ENCODE measurements at regions not wholly inside any gene's neighbourhood (a gene's known extent, or its start where the extent isn't known, plus 50 kb on each side); places are given as distances from the start of the nearest gene placed in this dataset.

DNA sequence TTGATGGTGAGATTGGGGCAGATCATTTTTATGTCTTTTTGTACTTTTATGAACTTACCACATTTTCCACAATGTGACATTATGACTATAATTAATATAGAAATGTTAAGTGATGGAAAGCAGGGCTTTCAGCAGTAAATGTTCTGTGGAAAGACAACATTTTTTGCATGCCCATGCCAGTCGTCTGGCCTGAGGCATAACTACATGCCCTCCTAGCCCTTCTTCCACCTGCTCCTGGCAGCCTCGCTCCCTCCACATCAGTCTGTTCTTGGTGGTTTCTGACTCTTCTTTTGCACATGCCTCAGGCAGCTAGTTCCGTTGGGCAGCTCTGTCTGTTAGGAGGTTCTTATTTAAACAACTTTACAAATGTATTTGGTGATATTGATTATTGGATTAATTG lies 182.0 kb upstream of the TWIST2 start:
- no peaks in the 10 kb centered on the region for H3K27me3 ChIP-seq (replicated peaks; ENCODE audit: control insufficient read depth, insufficient read depth, low read length)
- TF ChIP-seq, protein P1, sequence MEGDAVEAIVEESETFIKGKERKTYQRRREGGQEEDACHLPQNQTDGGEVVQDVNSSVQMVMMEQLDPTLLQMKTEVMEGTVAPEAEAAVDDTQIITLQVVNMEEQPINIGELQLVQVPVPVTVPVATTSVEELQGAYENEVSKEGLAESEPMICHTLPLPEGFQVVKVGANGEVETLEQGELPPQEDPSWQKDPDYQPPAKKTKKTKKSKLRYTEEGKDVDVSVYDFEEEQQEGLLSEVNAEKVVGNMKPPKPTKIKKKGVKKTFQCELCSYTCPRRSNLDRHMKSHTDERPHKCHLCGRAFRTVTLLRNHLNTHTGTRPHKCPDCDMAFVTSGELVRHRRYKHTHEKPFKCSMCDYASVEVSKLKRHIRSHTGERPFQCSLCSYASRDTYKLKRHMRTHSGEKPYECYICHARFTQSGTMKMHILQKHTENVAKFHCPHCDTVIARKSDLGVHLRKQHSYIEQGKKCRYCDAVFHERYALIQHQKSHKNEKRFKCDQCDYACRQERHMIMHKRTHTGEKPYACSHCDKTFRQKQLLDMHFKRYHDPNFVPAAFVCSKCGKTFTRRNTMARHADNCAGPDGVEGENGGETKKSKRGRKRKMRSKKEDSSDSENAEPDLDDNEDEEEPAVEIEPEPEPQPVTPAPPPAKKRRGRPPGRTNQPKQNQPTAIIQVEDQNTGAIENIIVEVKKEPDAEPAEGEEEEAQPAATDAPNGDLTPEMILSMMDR (IDR thresholded peaks at IDR 0.05; ENCODE audit: insufficient read depth, low read length, poor library complexity, severe bottlenecking): no peak
- no peak for DNase-seq (ENCODE audit: extremely low read depth, insufficient read length)
- H3K4me3 ChIP-seq (replicated peaks; ENCODE audit: low read depth, low read length): no peak overlapping the region
- H3K36me3 ChIP-seq (ENCODE audit: control insufficient read depth, insufficient read depth, low read length): no peaks in the 10 kb centered on the region

DNA sequence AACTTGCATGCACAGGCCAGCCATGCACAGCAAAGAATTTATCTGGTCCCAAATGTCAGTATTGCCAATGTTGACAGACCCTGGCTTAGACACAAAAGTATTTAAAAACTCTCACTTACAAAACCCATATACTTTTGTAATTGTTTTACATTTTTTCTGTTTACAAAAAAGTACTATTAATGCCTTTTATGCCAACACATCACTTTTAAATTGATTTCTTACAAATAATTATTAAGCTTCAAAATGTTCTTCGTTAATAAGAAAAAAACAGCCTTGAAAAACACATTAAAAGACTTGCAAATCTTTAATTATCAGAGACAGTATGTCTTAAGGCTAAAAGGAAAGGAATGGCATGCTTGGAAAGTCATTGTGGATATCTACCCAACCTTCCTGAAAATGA lies 181.3 kb upstream of the TWIST2 start:
- Histone ChIP-seq H3K4me3 (replicated peaks; ENCODE audit: low read depth, low read length) (no peak overlapping the region), H3K27me3 (replicated peaks; ENCODE audit: control insufficient read depth, insufficient read depth, low read length) (no peaks in the 10 kb centered on the region), H3K36me3 (ENCODE audit: control insufficient read depth, insufficient read depth, low read length) (no peaks in the 10 kb centered on the region)
- no peak for DNase-seq (ENCODE audit: extremely low read depth, insufficient read length)
- TF ChIP-seq, protein P1 (IDR thresholded peaks at IDR 0.05; ENCODE audit: insufficient read depth, low read length, poor library complexity, severe bottlenecking): no peak

DNA sequence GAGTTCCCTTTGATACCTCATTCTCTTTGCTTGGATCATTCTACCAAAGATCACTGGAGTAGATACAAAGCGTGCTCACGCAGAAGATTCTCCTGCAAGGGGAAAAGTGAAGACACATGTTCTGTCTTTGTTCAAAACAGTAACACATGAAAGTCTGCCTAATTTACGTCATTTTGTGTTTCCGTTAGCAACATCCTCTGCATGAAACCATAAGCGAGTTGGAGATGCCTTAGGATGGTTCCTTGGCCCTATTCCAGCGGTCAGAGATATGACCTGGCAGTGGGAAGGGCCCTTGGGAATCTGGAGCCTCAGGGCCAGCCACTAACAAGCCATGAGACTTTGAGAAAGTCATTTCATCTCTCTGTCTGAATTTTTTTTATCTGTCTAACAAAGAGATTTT lies 180.9 kb upstream of the TWIST2 start:
- TF ChIP-seq, protein P1 (IDR thresholded peaks at IDR 0.05; ENCODE audit: insufficient read depth, low read length, poor library complexity, severe bottlenecking): no peak
- no peak overlapping the region for H3K4me3 ChIP-seq (replicated peaks; ENCODE audit: low read depth, low read length)
- H3K27me3 ChIP-seq (replicated peaks; ENCODE audit: control insufficient read depth, insufficient read depth, low read length): no peaks in the 10 kb centered on the region
- no peaks in the 10 kb centered on the region for H3K36me3 ChIP-seq (ENCODE audit: control insufficient read depth, insufficient read depth, low read length)
- DNase-seq (ENCODE audit: extremely low read depth, insufficient read length): no peak

DNA sequence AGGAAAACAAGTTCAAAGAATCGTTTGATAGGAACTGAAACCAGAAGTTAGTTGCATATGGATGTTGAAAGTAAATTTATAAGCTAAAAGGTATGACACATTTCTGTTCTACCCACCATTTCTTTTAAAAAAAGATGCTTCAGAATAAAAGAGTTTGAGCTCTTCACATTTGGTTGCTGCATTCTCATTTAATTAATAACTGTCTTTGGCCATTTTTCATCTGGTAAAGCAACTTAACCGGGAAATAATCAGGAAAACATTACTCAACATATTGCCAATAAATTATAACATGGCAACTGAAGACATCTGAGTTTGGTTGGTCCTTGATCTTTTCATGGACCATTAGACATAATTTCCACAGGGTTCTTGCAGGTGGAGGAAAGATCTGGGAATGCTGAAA lies 180.2 kb upstream of the TWIST2 start:
- no peak for DNase-seq (ENCODE audit: extremely low read depth, insufficient read length)
- Histone ChIP-seq H3K4me3 (replicated peaks; ENCODE audit: low read depth, low read length) (no peak overlapping the region), H3K36me3 (ENCODE audit: control insufficient read depth, insufficient read depth, low read length) (no peaks in the 10 kb centered on the region), H3K27me3 (replicated peaks; ENCODE audit: control insufficient read depth, insufficient read depth, low read length) (no peaks in the 10 kb centered on the region)
- TF ChIP-seq, protein P1 (IDR thresholded peaks at IDR 0.05; ENCODE audit: insufficient read depth, low read length, poor library complexity, severe bottlenecking): no peak

DNA sequence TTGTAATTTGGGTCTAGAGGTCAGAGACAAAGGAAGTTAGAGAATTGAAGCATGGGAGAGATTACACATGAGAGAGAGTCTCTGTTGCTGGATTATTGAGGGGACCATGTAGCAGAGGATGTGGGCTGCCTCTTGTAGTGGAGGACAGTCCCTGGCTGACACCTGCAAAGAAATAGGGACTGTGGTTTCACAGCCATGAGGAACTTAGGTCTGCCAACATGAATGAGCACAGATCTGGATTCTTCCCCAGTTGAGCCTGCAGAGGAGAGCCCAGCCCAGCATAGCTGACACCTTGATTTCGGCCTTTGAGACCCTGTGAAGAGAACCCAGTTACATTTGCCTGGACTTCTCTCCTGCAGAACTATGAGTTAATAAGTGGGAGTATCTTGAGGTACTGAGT lies 179.5 kb upstream of the TWIST2 start:
- TF ChIP-seq, protein P1 (IDR thresholded peaks at IDR 0.05; ENCODE audit: insufficient read depth, low read length, poor library complexity, severe bottlenecking): no peak
- H3K36me3 ChIP-seq (ENCODE audit: control insufficient read depth, insufficient read depth, low read length): no peaks in the 10 kb centered on the region
- H3K4me3 ChIP-seq (replicated peaks; ENCODE audit: low read depth, low read length): no peak overlapping the region
- no peaks in the 10 kb centered on the region for H3K27me3 ChIP-seq (replicated peaks; ENCODE audit: control insufficient read depth, insufficient read depth, low read length)
- no peak for DNase-seq (ENCODE audit: extremely low read depth, insufficient read length)

DNA sequence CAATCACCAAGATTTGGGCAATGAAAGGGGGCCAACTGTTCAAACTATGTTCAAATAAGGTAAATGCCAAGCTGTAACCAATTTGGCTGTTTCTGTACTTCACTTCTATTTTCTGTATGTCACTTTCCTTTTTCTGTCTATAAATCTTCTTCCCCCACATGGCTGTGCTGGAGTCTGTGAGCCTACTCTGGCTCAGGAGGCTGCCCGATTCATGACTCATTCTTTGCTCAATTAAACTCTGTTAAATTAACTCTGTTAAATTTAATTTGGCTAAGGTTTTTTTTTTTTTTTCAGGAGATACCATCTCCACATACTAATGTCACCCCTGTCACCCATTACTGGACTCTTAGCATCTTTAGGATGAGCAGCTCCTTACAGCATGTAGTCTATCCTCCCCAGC lies 178.8 kb upstream of the TWIST2 start:
- no peak for DNase-seq (ENCODE audit: extremely low read depth, insufficient read length)
- no peak overlapping the region for H3K4me3 ChIP-seq (replicated peaks; ENCODE audit: low read depth, low read length)
- TF ChIP-seq, protein P1 (IDR thresholded peaks at IDR 0.05; ENCODE audit: insufficient read depth, low read length, poor library complexity, severe bottlenecking): no peak
- no peaks in the 10 kb centered on the region for H3K36me3 ChIP-seq (ENCODE audit: control insufficient read depth, insufficient read depth, low read length)
- H3K27me3 ChIP-seq (replicated peaks; ENCODE audit: control insufficient read depth, insufficient read depth, low read length): no peaks in the 10 kb centered on the region

Measured in GM06990 (cell line).